OCI-LY7 (cell line): ENCODE measurements at regions not wholly inside any gene's neighbourhood (a gene's known extent, or its start where the extent isn't known, plus 50 kb on each side); places are given as distances from the start of the nearest gene placed in this dataset.

Source experiments
- BruUV-seq: library from RNA; stranded (reverse); fragments of 400-500 nt; replicated peaks from 2 replicates; lab custom pipeline; 2021; lab: Mats Ljungman, UMichigan
- CTCF ChIA-PET: fragments of 300-600 bp; sonication (Branson Sonifier 250); formaldehyde crosslinking; loops from one replicate; lab custom pipeline; 2022; ENCODE audit warnings: antibody characterized with exemption; ENCODE audit not compliant: unreplicated experiment; lab: Charles Lee
- POLR2A ChIA-PET: fragments of 300-600 bp; sonication (Branson Sonifier 250); formaldehyde crosslinking; loops from one replicate; lab custom pipeline; 2022; ENCODE audit warnings: antibody characterized with exemption; lab: Charles Lee
- DNase-seq: peaks from one replicate; pipeline ENCODE4 v3.0.0-alpha.2; 2015; ENCODE audit warnings: low spot score
- H2AFZ ChIP-seq: fragments of 200-600 bp; sonication (generic), shearing (Covaris generic); 2 replicates; pipeline ENCODE4 v1.6.1; 2014; ENCODE audit warnings: mild to moderate bottlenecking, antibody characterized with exemption, low read length, moderate library complexity
- H3K27ac ChIP-seq: fragments of 200-600 bp; sonication (generic); 2 replicates; pipeline ENCODE4 v1.5.1; 2014; ENCODE audit warnings: mixed run types, low read depth, mild to moderate bottlenecking, moderate library complexity, low read length, inconsistent platforms; ENCODE audit not compliant: poor library complexity, severe bottlenecking
- H3K36me3 ChIP-seq: fragments of 200-600 bp; sonication (generic); 2 replicates; pipeline ENCODE4 v1.6.1; 2014; ENCODE audit warnings: mild to moderate bottlenecking, antibody characterized with exemption, low read length, moderate library complexity, mixed read lengths; ENCODE audit not compliant: insufficient read depth
- H3K4me1 ChIP-seq: fragments of 200-600 bp; sonication (generic); 2 replicates; pipeline ENCODE4 v1.5.1; 2014; ENCODE audit warnings: mild to moderate bottlenecking, low read length; ENCODE audit not compliant: insufficient read depth, poor library complexity, severe bottlenecking
- H3K4me2 ChIP-seq: fragments of 200-600 bp; sonication (generic); 2 replicates; pipeline ENCODE4 v1.6.1; 2014; ENCODE audit warnings: mild to moderate bottlenecking, low read length
- H3K4me3 ChIP-seq: fragments of 200-600 bp; sonication (generic); 2 replicates; pipeline ENCODE4 v1.5.1; 2014; ENCODE audit warnings: mild to moderate bottlenecking, low read depth, low read length; ENCODE audit not compliant: poor library complexity, severe bottlenecking
- H3K79me2 ChIP-seq: fragments of 200-600 bp; sonication (generic); 2 replicates; pipeline ENCODE4 v1.6.1; 2016; ENCODE audit warnings: low read depth, mild to moderate bottlenecking, low read length, moderate library complexity, mixed read lengths; ENCODE audit not compliant: insufficient read depth
- H3K9me2 ChIP-seq: fragments of 200-600 bp; sonication (generic); 2 replicates; pipeline ENCODE4 v1.6.1; 2016; ENCODE audit warnings: mild to moderate bottlenecking, low read length, mixed read lengths; ENCODE audit not compliant: insufficient read depth
- H3K9me3 ChIP-seq: fragments of 200-600 bp; sonication (generic); 2 replicates; pipeline ENCODE4 v1.6.1; 2014; ENCODE audit warnings: mild to moderate bottlenecking, mixed run types, low read length, mixed read lengths
- H4K20me1 ChIP-seq: fragments of 200-600 bp; sonication (generic); 2 replicates; pipeline ENCODE4 v1.6.1; 2014; ENCODE audit warnings: mild to moderate bottlenecking, antibody characterized with exemption, low read length, moderate library complexity, mixed read lengths; ENCODE audit not compliant: insufficient read depth
- CTCF ChIP-seq: fragments of 200-600 bp; sonication (generic); conservative IDR thresholded peaks from 2 replicates; pipeline ENCODE4 v1.5.1; 2014; ENCODE audit warnings: mild to moderate bottlenecking, antibody characterized with exemption, low read length, moderate library complexity, mixed read lengths
- EZH2phosphoT487 ChIP-seq: fragments of 200-600 bp; sonication (generic); IDR thresholded peaks from 2 replicates; pipeline ENCODE4 v1.6.1; 2018; ENCODE audit warnings: low read depth, borderline replicate concordance, mild to moderate bottlenecking, mixed run types, antibody characterized with exemption, low read length, moderate library complexity, mixed read lengths
- intact Hi-C: fragments of 100-400 bp; cut with micrococcal nuclease; formaldehyde crosslinking; loops from one replicate; pipeline ENCODE4 v1.10.0; 2022; ENCODE audit not compliant: unreplicated experiment

- POLR2A ChIA-PET: no interaction called here
- CTCF ChIA-PET: interaction anchor here (1.2 kb wide), 1 partner anchor 9 kb away, joined by 3 read pairs; no protein-coding TSS in a partner anchor
- H2AFZ ChIP-seq: peak overlapping the region; percentile 17; the same call in 1 of the 2 replicates
- BruUV-seq: no TSS peak
- H3K9me3 ChIP-seq: no peaks in the 10 kb centered on the region
- H3K36me3 ChIP-seq: no peaks in the 10 kb centered on the region
- H3K9me2 ChIP-seq: no peaks in the 10 kb centered on the region
- intact Hi-C loops: no loop called here
- TF ChIP-seq EZH2phosphoT487 (no peak), CTCF (no peak)
- no peak for DNase-seq
- no peak overlapping the region for H3K27ac ChIP-seq
- H3K79me2 ChIP-seq: no peaks in the 10 kb centered on the region
- H4K20me1 ChIP-seq: no peaks in the 10 kb centered on the region
- H3K4me1 ChIP-seq: no peaks in the 10 kb centered on the region
- no peak overlapping the region for H3K4me3 ChIP-seq
- H3K4me2 ChIP-seq: no peak overlapping the region
These were observed 65.8 kb upstream of the SMIM36 start for GRCh38 chr17:55576996-55577586.

- ChIA-PET POLR2A (interaction anchor here (0.6 kb wide), 1 partner anchor 12 kb away, joined by 4 read pairs; no protein-coding TSS in a partner anchor), CTCF (interaction anchor here (1.2 kb wide), 1 partner anchor 8 kb away, joined by 3 read pairs; no protein-coding TSS in a partner anchor)
- Histone ChIP-seq H3K9me3 (no peaks in the 10 kb centered on the region), H3K4me2 (no peak overlapping the region), H3K9me2 (no peaks in the 10 kb centered on the region), H2AFZ (peak overlapping the region; percentile 17; the same call in 1 of the 2 replicates), H3K4me3 (no peak overlapping the region), H3K79me2 (no peaks in the 10 kb centered on the region), H3K4me1 (no peaks in the 10 kb centered on the region), H3K27ac (no peak overlapping the region), H4K20me1 (no peaks in the 10 kb centered on the region), H3K36me3 (no peaks in the 10 kb centered on the region)
- TF ChIP-seq EZH2phosphoT487: no peak
- no TSS peak for BruUV-seq
- no peak for DNase-seq
- intact Hi-C loops: no loop called here
These were observed 65.2 kb upstream of the SMIM36 start for GRCh38 chr17:55576237-55576995.

- ChIA-PET POLR2A (no interaction called here), CTCF (no interaction called here)
- Histone ChIP-seq H3K4me1 (no peaks in the 10 kb centered on the region), H3K36me3 (no peaks in the 10 kb centered on the region), H4K20me1 (no peaks in the 10 kb centered on the region), H3K9me3 (no peaks in the 10 kb centered on the region), H2AFZ (no peak overlapping the region), H3K4me2 (no peak overlapping the region), H3K79me2 (no peaks in the 10 kb centered on the region), H3K4me3 (no peak overlapping the region), H3K27ac (no peak overlapping the region), H3K9me2 (no peaks in the 10 kb centered on the region)
- intact Hi-C loops: no loop called here
- BruUV-seq: no TSS peak
- no peak for DNase-seq
- no peak for TF ChIP-seq CTCF
- no peak for TF ChIP-seq EZH2phosphoT487
These were observed 63.9 kb upstream of the SMIM36 start for GRCh38 chr17:55575058-55575636.
